Skin of body (tissue), 1 donor: ENCODE measurements at regions not wholly inside any gene's neighbourhood (a gene's known extent, or its start where the extent isn't known, plus 50 kb on each side); places are given as distances from the start of the nearest gene placed in this dataset.
A peak's percentile ranks its signal among the peaks of the same experiment; 100 is the strongest.

ENCODE experiments used
- DNase-seq: peaks from one replicate; lab custom pipeline; 2025; lab: John Stamatoyannopoulos, UW

DNA sequence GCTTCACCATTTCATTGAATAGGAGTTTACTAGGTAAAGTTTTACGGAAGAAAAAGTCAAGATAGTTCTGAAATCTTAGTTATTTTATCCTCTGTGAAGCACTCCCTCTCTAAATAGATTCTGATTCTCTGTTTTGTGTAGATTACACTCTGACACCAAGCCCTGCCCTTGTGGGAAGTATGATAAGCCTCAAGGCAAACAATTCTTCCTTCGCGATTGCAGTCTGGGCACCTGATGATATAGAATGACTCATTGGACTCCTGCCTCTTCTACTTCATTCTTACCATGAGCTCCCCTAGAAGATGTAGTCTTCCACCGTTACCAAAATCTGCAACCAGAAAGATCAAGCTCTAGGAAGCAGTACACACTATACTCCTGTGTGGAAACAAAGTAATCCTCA is 626.9 kb upstream of the PTGER4 start:
- DNase-seq, result no peak

DNA sequence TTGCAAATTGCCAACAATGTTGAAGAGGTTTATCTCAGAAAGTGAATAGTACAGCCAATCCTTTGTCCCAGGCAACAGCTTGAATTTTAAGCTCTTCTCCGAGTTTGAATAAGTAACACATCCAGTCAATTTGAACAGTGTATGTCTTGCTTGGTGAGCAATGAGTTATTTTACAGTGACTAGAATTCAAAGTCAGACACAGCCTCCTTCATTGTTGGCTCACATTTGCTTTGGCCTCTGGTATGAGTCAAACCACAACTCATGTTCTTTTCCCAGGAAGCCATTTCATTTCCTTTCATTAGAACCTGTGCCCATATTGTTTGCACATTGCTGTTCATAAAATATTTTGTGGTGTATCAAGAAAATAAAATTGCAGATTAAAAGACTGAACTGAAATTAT is 622.0 kb upstream of the DAB2 start:
- DNase-seq, result no peak

GRCh38 chr5:40045429-40045828 is 620.6 kb upstream of the DAB2 start:
- no peak for DNase-seq

GRCh38 chr5:40043916-40044315 is 619.1 kb upstream of the DAB2 start:
- no peak for DNase-seq

GRCh38 chr5:40041452-40041851 is 616.7 kb upstream of the DAB2 start:
- no peak for DNase-seq

GRCh38 chr5:40037713-40038112 is 612.9 kb upstream of the DAB2 start:
- no peak for DNase-seq

- no peak for DNase-seq
These were observed 609.7 kb upstream of the DAB2 start for GRCh38 chr5:40034441-40034840.

DNA sequence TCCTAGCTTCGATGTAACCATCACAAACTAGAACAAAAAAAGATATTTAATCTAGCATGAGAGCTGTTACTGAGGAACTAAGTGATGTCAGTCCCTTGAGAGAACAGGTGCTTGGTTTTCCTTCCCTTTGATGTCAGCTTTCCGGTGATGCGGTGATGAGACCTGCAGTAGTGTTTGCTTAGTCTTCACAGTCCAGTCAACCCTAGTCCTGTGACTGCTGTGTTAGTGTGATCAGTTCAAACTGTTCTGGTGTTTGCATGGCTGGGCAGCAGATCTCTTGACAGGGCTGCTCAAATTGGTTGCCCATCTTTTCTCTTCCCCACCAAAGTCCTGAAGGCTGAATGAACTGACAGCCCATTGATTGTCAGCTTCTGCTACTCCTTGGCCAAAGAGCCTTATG is 608.6 kb upstream of the DAB2 start:
- no peak for DNase-seq

DNA sequence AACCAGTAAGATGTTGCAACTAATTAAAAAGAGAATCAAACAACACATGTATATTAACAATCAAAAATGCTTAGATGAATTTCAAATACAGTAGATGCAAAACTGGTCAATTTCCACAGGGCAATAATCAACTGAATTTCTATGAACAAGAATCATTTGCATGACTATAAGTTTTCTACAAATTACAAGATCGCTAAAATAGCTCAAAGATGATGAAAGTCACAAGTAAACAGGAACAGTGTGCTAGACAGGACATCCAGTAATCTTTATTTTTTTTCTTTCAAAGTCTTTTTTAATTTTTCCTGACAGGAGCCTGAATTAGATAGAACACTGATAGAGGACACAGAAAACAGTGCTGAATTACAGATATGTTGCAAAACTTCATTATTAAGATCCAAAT is 608.2 kb upstream of the DAB2 start:
- DNase-seq, result no peak

GRCh38 chr5:40030661-40031060 is 605.9 kb upstream of the DAB2 start:
- no peak for DNase-seq

GRCh38 chr5:40029711-40030495 is 605.1 kb upstream of the DAB2 start:
- peak; percentile 68 for DNase-seq

DNA sequence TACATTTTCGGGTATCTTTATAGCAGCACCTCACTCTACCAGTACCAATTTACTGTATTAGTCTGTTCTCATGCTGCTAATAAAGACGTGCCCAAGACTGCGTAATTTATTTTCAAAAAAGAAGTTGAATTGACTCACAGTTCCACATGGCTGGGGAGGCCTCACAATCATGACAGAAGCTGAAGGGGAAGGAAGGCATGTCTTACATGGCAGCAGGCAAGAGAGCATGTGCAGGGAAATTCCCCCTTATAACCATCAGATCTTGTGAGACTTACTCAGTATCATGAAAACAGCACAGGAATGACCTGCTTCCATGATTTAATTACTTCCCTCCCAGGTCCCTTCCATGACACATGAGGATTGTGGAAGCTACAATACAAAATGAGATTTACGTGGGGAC is 602.6 kb upstream of the DAB2 start:
- no peak for DNase-seq

- no peak for DNase-seq
These were observed 600.8 kb upstream of the DAB2 start for GRCh38 chr5:40025586-40025985.

- DNase-seq, result no peak
These were observed 597.3 kb upstream of the DAB2 start for GRCh38 chr5:40022057-40022456.

GRCh38 chr5:40021007-40021406 is 596.2 kb upstream of the DAB2 start:
- DNase-seq, result no peak

GRCh38 chr5:40017918-40018317 is 593.1 kb upstream of the DAB2 start:
- no peak for DNase-seq

DNA sequence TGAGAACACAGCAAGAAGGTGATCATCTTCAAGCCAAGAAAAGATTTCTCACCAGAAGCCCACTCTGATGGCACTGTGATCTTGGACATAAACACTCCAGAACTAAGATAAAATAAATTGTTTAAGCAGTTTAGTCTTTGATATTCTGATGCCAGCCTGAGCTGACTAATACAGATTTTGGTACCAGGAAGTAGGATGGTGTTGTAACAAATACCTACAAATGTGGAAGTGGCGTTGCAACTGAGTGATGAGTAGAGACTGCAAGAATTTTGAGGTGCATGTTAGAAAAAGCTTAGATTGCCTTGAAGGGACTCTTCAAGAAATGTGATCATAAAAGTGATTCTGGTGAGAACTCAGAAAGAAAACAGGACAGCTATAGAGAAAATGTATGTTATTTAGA is 592.4 kb upstream of the DAB2 start:
- DNase-seq, result no peak

DNA sequence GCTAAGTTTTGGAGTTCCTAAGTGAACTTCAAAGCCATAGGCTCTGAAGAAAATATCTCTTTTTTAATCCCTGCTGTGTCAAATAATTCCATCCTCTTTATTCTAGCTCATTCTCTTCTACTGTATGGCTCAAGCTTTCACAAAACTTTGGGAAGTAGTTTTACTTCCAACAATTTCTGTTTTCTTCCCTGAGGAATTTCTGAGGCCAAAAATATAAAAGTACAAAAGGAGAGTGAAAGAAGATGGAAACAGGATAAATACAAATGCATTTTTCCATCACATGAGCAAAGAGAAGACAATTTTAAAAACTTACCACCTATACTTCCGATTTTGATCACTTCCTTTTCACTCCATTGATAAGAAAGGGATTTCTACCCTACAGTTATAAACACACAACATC is 585.7 kb upstream of the DAB2 start:
- DNase-seq, result no peak

DNA sequence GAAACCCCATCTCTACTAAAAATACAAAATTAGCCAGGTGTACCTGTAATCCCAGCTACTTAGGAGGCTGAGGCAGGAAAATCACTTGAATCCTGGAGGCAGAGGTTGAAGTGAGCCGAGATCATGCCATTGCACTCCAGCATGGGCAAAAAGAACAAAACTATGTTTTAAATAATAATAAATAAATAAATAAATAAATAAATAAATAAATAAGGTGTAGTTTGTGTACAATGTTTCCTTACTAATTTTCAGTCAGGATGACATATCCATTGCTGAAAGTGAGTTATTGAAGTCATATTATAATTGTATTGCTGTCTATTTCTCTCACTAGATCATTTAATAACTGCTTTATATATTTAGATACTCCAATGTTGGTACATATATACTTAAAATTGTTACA is 581.5 kb upstream of the DAB2 start:
- no peak for DNase-seq

DNA sequence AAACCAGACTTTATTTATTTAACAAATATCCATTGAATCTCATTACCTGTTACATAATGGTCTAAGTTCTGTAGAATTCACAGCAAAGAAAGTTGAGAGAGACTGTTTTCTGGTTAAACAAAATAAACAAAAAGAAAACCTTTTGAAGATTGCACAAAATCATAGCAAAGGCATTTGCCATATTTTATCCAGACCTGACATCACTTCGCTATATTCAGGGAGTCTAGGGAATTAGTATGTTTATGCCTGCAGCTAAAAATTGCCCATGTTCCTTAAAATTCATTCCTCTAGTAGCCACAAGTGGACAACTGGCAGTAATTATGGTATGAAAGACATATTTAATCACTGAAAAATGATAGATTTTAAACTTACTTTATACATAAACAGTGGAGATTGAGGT is 577.0 kb upstream of the DAB2 start:
- no peak for DNase-seq

DNA sequence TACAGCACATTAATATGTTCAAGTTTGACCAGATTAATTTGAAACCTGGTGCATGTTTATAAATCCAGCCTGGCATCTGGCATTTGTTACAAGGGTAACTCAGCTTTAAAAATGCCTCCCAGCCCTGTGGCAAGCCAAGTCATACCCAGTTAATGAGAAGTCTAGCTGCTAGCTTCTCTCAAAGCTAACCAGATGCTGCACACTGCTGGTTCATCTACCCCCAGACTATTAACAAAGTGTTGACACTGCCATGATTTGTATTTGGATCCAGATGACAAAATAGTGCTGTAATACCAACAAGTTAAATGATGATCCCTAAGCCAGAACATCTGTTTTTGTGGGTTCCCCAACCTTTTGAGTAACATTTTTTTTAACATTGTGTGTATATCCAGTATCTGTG is 573.7 kb upstream of the DAB2 start:
- peak; percentile 65 for DNase-seq

DNA sequence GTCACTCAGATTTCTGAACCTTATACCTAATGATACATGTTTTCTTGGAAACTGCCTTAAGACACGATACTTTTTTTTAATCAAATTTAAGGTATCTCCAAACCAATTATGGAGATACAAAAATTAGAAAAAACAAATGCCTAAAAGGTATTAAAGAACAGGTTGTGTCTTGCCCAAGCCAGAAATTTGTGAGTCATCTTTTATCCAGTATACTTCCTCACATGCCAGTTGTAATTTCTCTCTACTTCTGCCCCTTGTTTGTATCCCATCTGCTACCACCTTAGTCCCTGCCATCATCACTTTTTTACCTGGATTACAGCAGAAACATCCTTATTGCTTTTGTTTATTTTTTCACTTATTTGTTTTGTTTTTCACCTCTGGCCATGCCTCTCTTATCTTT is 571.2 kb upstream of the DAB2 start:
- DNase-seq, result no peak

DNA sequence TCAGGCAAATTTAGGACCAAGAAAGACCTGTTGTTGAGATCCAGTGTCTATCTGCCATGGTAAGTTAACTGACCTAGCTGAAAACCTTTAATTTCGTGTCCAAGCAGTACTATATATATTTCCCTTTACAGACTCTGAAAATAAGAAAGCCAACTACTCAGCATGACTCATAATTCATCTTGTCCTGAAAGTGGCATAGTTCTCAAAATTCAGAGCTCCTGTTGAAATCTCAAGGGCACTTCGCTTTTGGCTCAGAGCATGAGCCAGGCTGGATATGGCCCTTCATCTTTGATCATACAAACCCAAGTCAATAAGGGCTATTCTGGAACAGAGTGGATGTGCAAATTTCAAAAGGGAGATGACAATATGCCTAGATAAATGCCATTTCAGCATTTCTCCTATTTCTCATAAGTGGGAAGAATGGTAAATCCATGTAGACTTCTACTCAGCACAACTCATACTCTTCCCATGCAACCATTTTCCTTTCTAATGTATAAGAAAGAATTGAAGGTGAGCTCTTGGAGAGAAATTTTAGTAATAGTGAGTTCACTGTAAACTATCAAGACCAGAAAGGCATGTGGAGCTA is 567.9 kb upstream of the DAB2 start:
- DNase-seq, result no peak

- no peak for DNase-seq
These were observed 561.8 kb upstream of the DAB2 start for GRCh38 chr5:39986614-39987013.
